ENCODE measurements at regions not wholly inside any gene's neighbourhood (a gene's known extent, or its start where the extent isn't known, plus 50 kb on each side); places are given as distances from the start of the nearest gene placed in this dataset.
A peak's percentile ranks its signal among the peaks of the same experiment; 100 is the strongest.

GRCh38 chr20:12276011-12276673 is 358.4 kb downstream of the BTBD3 start:
- peak; percentile 17 for DNase-seq (ENCODE audit: low read depth)

DNA sequence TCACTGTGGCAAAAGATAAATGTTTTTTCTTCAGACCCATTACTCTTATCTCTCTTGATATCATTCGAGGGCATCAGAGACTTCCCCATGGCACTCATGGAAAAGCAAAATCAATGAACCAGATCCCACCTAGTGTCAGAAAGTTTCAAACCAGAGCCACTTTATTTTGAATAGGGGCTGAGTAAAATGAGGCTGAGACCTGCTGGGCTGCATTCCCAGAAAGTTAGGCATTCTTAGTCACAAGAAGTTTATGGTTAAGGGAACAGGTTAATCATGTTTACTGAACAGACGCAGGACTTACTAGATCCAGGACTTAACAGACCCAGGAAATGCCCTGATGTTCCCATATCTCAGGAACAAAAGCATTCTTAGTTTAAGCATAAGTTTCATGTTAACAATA is 369.9 kb downstream of the BTBD3 start:
- DNase-seq (ENCODE audit: low read depth), result peak; percentile 61

- no peak for DNase-seq (ENCODE audit: low read depth)
Observed at GRCh38 chr20:12289465-12289864, 371.8 kb downstream of the BTBD3 start.

DNA sequence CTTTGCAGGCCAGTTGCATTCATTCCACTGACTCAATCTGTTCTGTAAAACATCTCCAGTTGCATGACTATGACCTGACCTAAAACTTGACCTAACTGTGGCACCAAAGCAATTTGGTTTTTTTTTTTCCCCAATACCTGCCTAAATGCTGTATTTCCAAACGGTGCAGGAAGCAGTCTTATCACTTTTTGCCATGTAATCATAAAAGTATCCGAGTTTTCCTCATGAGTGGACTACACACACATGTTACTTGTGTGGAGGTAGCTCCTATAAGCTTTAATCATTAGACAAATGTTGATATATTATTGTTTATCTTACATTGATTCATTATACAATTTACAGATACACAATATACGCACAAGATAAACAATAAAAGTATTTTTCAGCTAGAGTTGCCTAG is 373.7 kb downstream of the BTBD3 start:
- no peak for DNase-seq (ENCODE audit: low read depth)

- DNase-seq (ENCODE audit: low read depth), result no peak
Observed at GRCh38 chr20:12293900-12294299, 376.2 kb downstream of the BTBD3 start.

DNA sequence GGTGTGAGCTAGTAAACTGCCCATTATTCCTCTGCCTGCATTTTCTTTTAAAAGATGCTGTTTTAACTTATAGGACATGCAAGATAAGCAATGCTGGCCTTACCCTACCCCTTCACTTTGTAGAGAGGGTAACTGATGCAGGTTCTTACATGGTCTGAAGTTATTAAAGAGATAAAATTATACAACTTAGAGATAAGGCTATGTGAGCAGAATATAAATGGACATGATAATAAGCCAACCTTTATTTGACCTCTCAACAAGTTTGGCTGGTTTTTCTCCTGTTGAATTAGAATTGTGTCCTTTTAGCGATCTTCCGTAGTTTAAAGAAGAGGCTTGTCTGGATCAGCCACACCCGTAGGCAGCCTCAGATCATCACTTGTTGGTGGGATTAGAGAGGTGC is 377.0 kb downstream of the BTBD3 start:
- no peak for DNase-seq (ENCODE audit: low read depth)

GRCh38 chr20:12305188-12305950 is 387.7 kb downstream of the BTBD3 start:
- DNase-seq (ENCODE audit: low read depth), result no peak

GRCh38 chr20:12306107-12306506 is 388.4 kb downstream of the BTBD3 start:
- no peak for DNase-seq (ENCODE audit: low read depth)

- DNase-seq (ENCODE audit: low read depth), result no peak
Observed at GRCh38 chr20:12311094-12311865, 393.6 kb downstream of the BTBD3 start.

GRCh38 chr20:12315652-12316051 is 398.0 kb downstream of the BTBD3 start:
- no peak for DNase-seq (ENCODE audit: low read depth)

DNA sequence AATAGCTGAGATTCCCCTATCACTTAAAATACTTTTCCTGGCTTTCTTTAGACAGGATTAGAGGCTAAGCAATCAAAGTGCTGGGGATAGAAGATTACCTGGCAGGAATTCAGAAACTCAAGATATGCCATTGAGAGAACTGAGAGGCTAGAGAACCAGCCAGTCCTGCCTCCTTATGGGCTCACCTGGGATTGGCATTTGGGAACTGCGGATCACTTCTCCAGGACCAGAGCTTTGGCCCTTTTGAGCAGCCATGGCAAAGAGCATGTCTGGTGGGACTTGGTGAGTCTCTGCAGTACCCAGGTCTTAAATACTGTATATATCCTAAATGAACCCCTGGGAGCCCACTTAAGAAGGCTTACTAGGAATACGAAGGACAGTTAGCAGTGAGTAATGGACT is 399.1 kb downstream of the BTBD3 start:
- no peak for DNase-seq (ENCODE audit: low read depth)

DNA sequence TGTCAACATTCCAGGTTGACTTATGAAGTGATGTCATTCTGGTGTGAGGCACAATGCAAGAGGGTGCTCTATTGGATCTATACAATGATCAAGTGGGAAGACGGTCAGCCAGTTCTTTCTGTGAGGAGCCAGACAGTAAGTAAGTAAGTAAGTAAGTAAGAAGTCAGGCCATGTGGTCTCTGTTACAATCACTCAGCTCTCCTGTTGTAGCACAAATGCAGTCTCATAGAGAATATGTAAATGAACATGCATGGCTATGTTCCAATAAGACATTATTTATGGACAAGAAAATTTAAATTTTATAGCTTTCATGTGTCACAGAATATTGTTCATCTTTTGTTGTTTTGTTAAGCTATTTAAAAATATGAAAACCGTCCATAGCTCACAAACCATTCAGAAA is 399.7 kb downstream of the BTBD3 start:
- no peak for DNase-seq (ENCODE audit: low read depth)

DNA sequence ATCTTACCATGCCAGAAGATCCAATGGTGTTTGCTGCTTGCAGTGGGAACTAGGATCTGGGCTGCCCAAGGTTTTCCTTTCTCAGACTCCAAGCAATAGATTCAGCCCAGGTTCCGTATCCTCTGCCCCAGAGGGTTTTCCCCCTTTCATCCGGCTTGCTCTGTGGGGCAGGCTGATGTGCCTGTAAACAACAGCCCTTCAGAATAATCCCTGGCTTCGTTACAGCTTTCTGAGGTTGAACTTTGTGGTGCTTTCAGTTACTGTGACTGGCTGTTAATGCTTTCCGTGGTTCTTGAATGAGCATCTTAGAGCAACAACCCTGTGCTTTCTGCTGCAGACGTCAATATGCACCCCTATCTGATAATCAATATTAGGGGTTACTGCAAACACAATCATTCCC is 400.4 kb downstream of the BTBD3 start:
- DNase-seq (ENCODE audit: low read depth), result no peak

- no peak for DNase-seq (ENCODE audit: low read depth)
Observed at GRCh38 chr20:12321736-12322135, 404.0 kb downstream of the BTBD3 start.

GRCh38 chr20:12327205-12327604 is 409.5 kb downstream of the BTBD3 start:
- DNase-seq (ENCODE audit: low read depth), result no peak

GRCh38 chr20:12331236-12331635 is 413.5 kb downstream of the BTBD3 start:
- no peak for DNase-seq (ENCODE audit: low read depth)

- DNase-seq (ENCODE audit: low read depth), result no peak
Observed at GRCh38 chr20:12337601-12338000, 419.9 kb downstream of the BTBD3 start.

- no peak for DNase-seq (ENCODE audit: low read depth)
Observed at GRCh38 chr20:12345978-12346377, 428.3 kb downstream of the BTBD3 start.

- DNase-seq (ENCODE audit: low read depth), result no peak
Observed at GRCh38 chr20:12353842-12354241, 436.1 kb downstream of the BTBD3 start.

DNA sequence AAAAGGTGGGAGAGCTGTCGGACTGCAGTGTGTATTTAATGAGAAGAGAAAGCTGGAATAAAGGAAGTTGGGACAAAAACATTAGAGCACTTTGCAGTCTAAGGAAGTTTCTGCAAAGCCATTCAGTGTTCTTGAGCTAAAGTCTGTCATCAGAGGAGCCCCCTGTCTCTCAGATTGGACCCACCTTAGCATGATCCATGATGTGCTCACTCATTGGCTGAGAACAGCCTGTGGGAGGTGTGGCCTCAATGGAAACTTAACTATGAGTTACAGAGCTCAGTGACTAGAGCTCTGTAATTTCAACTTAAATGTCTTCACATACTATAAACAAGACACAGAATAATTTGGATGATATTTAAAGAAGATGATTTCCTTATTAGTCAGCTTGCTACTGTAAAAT is 437.0 kb downstream of the BTBD3 start:
- no peak for DNase-seq (ENCODE audit: low read depth)

GRCh38 chr20:12355185-12355584 is 437.5 kb downstream of the BTBD3 start:
- DNase-seq (ENCODE audit: low read depth), result no peak

DNA sequence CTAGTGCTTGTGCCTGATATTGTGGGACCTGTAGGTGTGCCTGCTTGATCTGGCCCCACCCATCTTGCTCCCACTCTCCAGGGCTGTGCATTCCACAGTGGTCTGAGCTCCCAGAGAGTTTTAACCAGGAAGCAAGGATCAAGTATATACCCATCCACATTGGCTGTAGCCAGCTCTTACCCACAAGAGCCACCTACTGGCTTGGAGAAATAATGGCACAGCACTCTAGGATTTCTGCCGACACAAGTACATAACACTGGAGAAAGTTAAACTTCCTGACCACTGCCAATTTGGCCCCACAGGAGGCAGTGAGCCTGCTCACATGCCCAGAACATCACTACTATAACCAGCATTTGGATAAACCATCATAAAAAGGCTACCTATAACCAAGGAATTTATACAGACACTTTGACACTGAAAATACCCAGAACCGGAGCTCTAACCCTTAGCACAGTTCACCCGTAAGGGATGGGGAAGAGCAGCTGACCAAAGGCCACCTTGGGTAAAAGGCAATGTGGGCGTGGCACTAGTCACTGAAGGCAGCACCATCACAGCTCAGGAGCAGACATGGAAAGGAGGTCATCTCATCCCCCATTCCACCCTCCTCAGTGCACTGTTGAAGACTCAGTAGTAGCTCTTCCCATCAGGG is 440.4 kb downstream of the BTBD3 start:
- DNase-seq (ENCODE audit: low read depth), result no peak
